HG03442 (cell line): ENCODE measurements at regions not wholly inside any gene's neighbourhood (a gene's known extent, or its start where the extent isn't known, plus 50 kb on each side); places are given as distances from the start of the nearest gene placed in this dataset.

ENCODE experiments used
- ATAC-seq: cut with Tn5 transposase; IDR thresholded peaks from one replicate; pipeline ENCODE4 v1.9.1; 2021; ENCODE audit warnings: mild to moderate bottlenecking, moderate library complexity; ENCODE audit not compliant: unreplicated experiment

GRCh38 chr20:22779878-22780277 lies 195.5 kb upstream of the FOXA2 start:
- ATAC-seq, result no peak

- ATAC-seq, result no peak
These were observed 197.5 kb upstream of the FOXA2 start for GRCh38 chr20:22781869-22782268.

GRCh38 chr20:22789676-22790075 lies 205.3 kb upstream of the FOXA2 start:
- no peak for ATAC-seq

GRCh38 chr20:22791396-22791795 lies 207.0 kb upstream of the FOXA2 start:
- no peak for ATAC-seq

- ATAC-seq, result no peak
These were observed 207.6 kb upstream of the FOXA2 start for GRCh38 chr20:22791877-22792525.

- no peak for ATAC-seq
These were observed 209.8 kb upstream of the FOXA2 start for GRCh38 chr20:22794200-22794599.

- ATAC-seq, result no peak
These were observed 211.1 kb upstream of the FOXA2 start for GRCh38 chr20:22795433-22795832.

- ATAC-seq, result no peak
These were observed 211.5 kb upstream of the FOXA2 start for GRCh38 chr20:22795871-22796270.

- ATAC-seq, result no peak
These were observed 212.2 kb upstream of the FOXA2 start for GRCh38 chr20:22796469-22797077.

GRCh38 chr20:22797103-22797502 lies 212.7 kb upstream of the FOXA2 start:
- ATAC-seq, result no peak

- ATAC-seq, result no peak
These were observed 215.3 kb upstream of the FOXA2 start for GRCh38 chr20:22799687-22800086.

GRCh38 chr20:22800129-22800528 lies 215.8 kb upstream of the FOXA2 start:
- no peak for ATAC-seq

- no peak for ATAC-seq
These were observed 217.2 kb upstream of the FOXA2 start for GRCh38 chr20:22801528-22801927.

- no peak for ATAC-seq
These were observed 217.9 kb upstream of the FOXA2 start for GRCh38 chr20:22802296-22802695.

GRCh38 chr20:22805219-22805618 lies 220.8 kb upstream of the FOXA2 start:
- no peak for ATAC-seq

- no peak for ATAC-seq
These were observed 221.6 kb upstream of the FOXA2 start for GRCh38 chr20:22805996-22806395.

GRCh38 chr20:22807045-22807444 lies 222.7 kb upstream of the FOXA2 start:
- no peak for ATAC-seq

GRCh38 chr20:22807646-22808244 lies 223.4 kb upstream of the FOXA2 start:
- ATAC-seq, result no peak

- no peak for ATAC-seq
These were observed 224.3 kb upstream of the FOXA2 start for GRCh38 chr20:22808628-22809027.

- no peak for ATAC-seq
These were observed 225.1 kb upstream of the SSTR4 start for GRCh38 chr20:22810030-22810429.

GRCh38 chr20:22810626-22811569 lies 224.2 kb upstream of the SSTR4 start:
- no peak for ATAC-seq
